ENCODE measurements at regions not wholly inside any gene's neighbourhood (a gene's known extent, or its start where the extent isn't known, plus 50 kb on each side); places are given as distances from the start of the nearest gene placed in this dataset.

GRCh38 chr2:52874466-52875106 lies 893.0 kb upstream of the CHAC2 start:
- Histone ChIP-seq H3F3A (replicated peaks; ENCODE audit: low read depth) (no peaks in the 10 kb centered on the region), H3K9me2 (ENCODE audit: insufficient read depth) (no peaks in the 10 kb centered on the region), H3K36me3 (ENCODE audit: insufficient read depth) (no peaks in the 10 kb centered on the region), H3K4me3 (no peak overlapping the region), H3K27me3 (ENCODE audit: insufficient read depth) (no peaks in the 10 kb centered on the region), H4K20me1 (replicated peaks; ENCODE audit: insufficient read depth) (no peaks in the 10 kb centered on the region), H3K4me2 (no peak overlapping the region), H3K27ac (ENCODE audit: low read depth) (no peak overlapping the region), H3K79me2 (replicated peaks; ENCODE audit: insufficient read depth) (no peaks in the 10 kb centered on the region), H3K4me1 (ENCODE audit: insufficient read depth) (no peaks in the 10 kb centered on the region), H2AFZ (no peak overlapping the region)
- DNase-seq (ENCODE audit: low spot score) (no peak), ATAC-seq (no peak)
- H3K9me3 Mint-ChIP-seq, result no peaks in the 10 kb centered on the region; the same call in 2 of the 3 replicates
- H3K4me3 Mint-ChIP-seq, result no peak overlapping the region
- TF ChIP-seq CREB1 (CRISPR knock-in tag; IDR thresholded peaks at IDR 0.05; ENCODE audit: low read depth), result no peak
- no peak for TF ChIP-seq ZNF462 (CRISPR knock-in tag; IDR thresholded peaks at IDR 0.05)
- no peak for TF ChIP-seq JUNB (IDR thresholded peaks at IDR 0.05; ENCODE audit: unreplicated experiment)
- H3K27ac Mint-ChIP-seq, result no peak overlapping the region
- peaks cover 2% of the 10 kb centered on the region for H3K27me3 Mint-ChIP-seq (ENCODE audit: insufficient read depth, low read depth, poor library complexity)
- H3K4me1 Mint-ChIP-seq, result no peaks in the 10 kb centered on the region
- no peaks in the 10 kb centered on the region for H3K36me3 Mint-ChIP-seq (ENCODE audit: low read depth)

GRCh38 chr2:52862801-52863200 lies 904.8 kb upstream of the CHAC2 start:
- Histone ChIP-seq H3K79me2 (replicated peaks; ENCODE audit: insufficient read depth) (no peaks in the 10 kb centered on the region), H3K4me1 (ENCODE audit: insufficient read depth) (peaks cover 6% of the 10 kb centered on the region; the same call in 1 of the 2 replicates), H3K27ac (ENCODE audit: low read depth) (no peak overlapping the region), H3K27me3 (ENCODE audit: insufficient read depth) (no peaks in the 10 kb centered on the region), H3K4me3 (no peak overlapping the region), H3F3A (replicated peaks; ENCODE audit: low read depth) (no peaks in the 10 kb centered on the region), H3K4me2 (no peak overlapping the region), H3K9me2 (ENCODE audit: insufficient read depth) (0 out of 2 replicates have a peak, but pooled peaks cover 3% of the 10 kb centered on the region), H3K36me3 (ENCODE audit: insufficient read depth) (no peaks in the 10 kb centered on the region), H2AFZ (no peak overlapping the region), H4K20me1 (replicated peaks; ENCODE audit: insufficient read depth) (no peaks in the 10 kb centered on the region)
- no peaks in the 10 kb centered on the region for H3K9me3 Mint-ChIP-seq
- H3K27me3 Mint-ChIP-seq (ENCODE audit: insufficient read depth, low read depth, poor library complexity), result no peaks in the 10 kb centered on the region
- no peaks in the 10 kb centered on the region for H3K36me3 Mint-ChIP-seq (ENCODE audit: low read depth)
- H3K27ac Mint-ChIP-seq, result no peak overlapping the region
- ATAC-seq (no peak), DNase-seq (ENCODE audit: low spot score) (no peak)
- H3K4me1 Mint-ChIP-seq, result peaks cover 6% of the 10 kb centered on the region; the same call in 2 of the 3 replicates
- no peak overlapping the region for H3K4me3 Mint-ChIP-seq
- TF ChIP-seq ZNF331 (CRISPR knock-in tag; IDR thresholded peaks at IDR 0.05; ENCODE audit: low read depth), result no peak
- TF ChIP-seq ZNF462 (CRISPR knock-in tag; IDR thresholded peaks at IDR 0.05), result no peak

Data from GM23338 (cell line).